ENCODE measurements at regions not wholly inside any gene's neighbourhood (a gene's known extent, or its start where the extent isn't known, plus 50 kb on each side); places are given as distances from the start of the nearest gene placed in this dataset.

- no peak for DNase-seq
Observed at GRCh38 chr4:11342401-11342800, 86.3 kb downstream of the HS3ST1 start.

- DNase-seq: no peak
Observed at GRCh38 chr4:11341337-11342043, 87.2 kb downstream of the HS3ST1 start.

- DNase-seq: no peak
Observed at GRCh38 chr4:11338956-11339782, 89.5 kb downstream of the HS3ST1 start.

- no peak for DNase-seq
Observed at GRCh38 chr4:11337287-11337686, 91.4 kb downstream of the HS3ST1 start.

- DNase-seq: no peak
Observed at GRCh38 chr4:11336435-11336834, 92.3 kb downstream of the HS3ST1 start.

- DNase-seq: no peak
Observed at GRCh38 chr4:11334887-11335286, 93.8 kb downstream of the HS3ST1 start.

- no peak for DNase-seq
Observed at GRCh38 chr4:11328401-11328800, 100.3 kb downstream of the HS3ST1 start.

- no peak for DNase-seq
Observed at GRCh38 chr4:11326021-11326420, 102.7 kb downstream of the HS3ST1 start.

GRCh38 chr4:11323771-11324170, 104.9 kb downstream of the HS3ST1 start:
- DNase-seq: no peak

- DNase-seq: no peak
Observed at GRCh38 chr4:11313157-11313943, 115.3 kb downstream of the HS3ST1 start.

GRCh38 chr4:11312389-11312788, 116.3 kb downstream of the HS3ST1 start:
- no peak for DNase-seq

GRCh38 chr4:11301075-11301660, 127.5 kb downstream of the HS3ST1 start:
- DNase-seq: no peak

GRCh38 chr4:11299836-11300235, 128.9 kb downstream of the HS3ST1 start:
- no peak for DNase-seq

GRCh38 chr4:11299016-11299415, 129.7 kb downstream of the HS3ST1 start:
- DNase-seq: no peak

GRCh38 chr4:11298451-11298850, 130.2 kb downstream of the HS3ST1 start:
- DNase-seq: no peak

GRCh38 chr4:11297627-11298026, 131.1 kb downstream of the HS3ST1 start:
- no peak for DNase-seq

GRCh38 chr4:11297201-11297600, 131.5 kb downstream of the HS3ST1 start:
- DNase-seq: no peak

- no peak for DNase-seq
Observed at GRCh38 chr4:11293866-11294265, 134.8 kb downstream of the HS3ST1 start.

GRCh38 chr4:11287055-11287454, 141.6 kb downstream of the HS3ST1 start:
- DNase-seq: no peak

GRCh38 chr4:11286533-11286932, 142.2 kb downstream of the HS3ST1 start:
- DNase-seq: no peak

- no peak for DNase-seq
Observed at GRCh38 chr4:11281720-11282119, 147.0 kb downstream of the HS3ST1 start.

GRCh38 chr4:11271263-11271662, 157.4 kb downstream of the HS3ST1 start:
- DNase-seq: no peak

- no peak for DNase-seq
Observed at GRCh38 chr4:11268149-11268548, 160.5 kb downstream of the HS3ST1 start.
